ENCODE measurements at regions not wholly inside any gene's neighbourhood (a gene's known extent, or its start where the extent isn't known, plus 50 kb on each side); places are given as distances from the start of the nearest gene placed in this dataset.

- TF ChIP-seq EZH2 (IDR thresholded peaks at IDR 0.05; ENCODE audit: borderline replicate concordance, insufficient read depth, low read depth, low read length, poor library complexity, severe bottlenecking) (no peak), CTCF (IDR thresholded peaks at IDR 0.05) (no peak)
These were observed 385.9 kb downstream of the TNS1 start for GRCh38 chr2:217616936-217617335.
